HCT116 (cell line): ENCODE measurements at regions not wholly inside any gene's neighbourhood (a gene's known extent, or its start where the extent isn't known, plus 50 kb on each side); places are given as distances from the start of the nearest gene placed in this dataset.

ENCODE experiments used
- EZH2 ChIP-seq: fragments of 200-600 bp; sonication (generic); IDR thresholded peaks from 2 replicates; pipeline ENCODE4 v1.6.1; 2017; ENCODE audit warnings: antibody characterized with exemption, mixed run types
- POLR2A ChIP-seq: IDR thresholded peaks from 2 replicates; pipeline ENCODE4 v1.7.0; 2011; ENCODE audit warnings: borderline replicate concordance; ENCODE audit not compliant: insufficient read depth, insufficient read length; ENCODE audit errors: extremely low read depth
- POLR2AphosphoS5 ChIP-seq: IDR thresholded peaks from 2 replicates; pipeline ENCODE4 v1.6.1; 2011; ENCODE audit warnings: mild to moderate bottlenecking, low read depth, low read length, moderate library complexity
- TF ChIP-seq, protein P1 (sequence below), 3 experiments: fragments of 200-600 bp in 1 of 3; sonication (generic) in 1 of 3; IDR thresholded peaks in 2 of 3; conservative IDR thresholded peaks in 1 of 3; 2 replicates each; pipeline ENCODE4 v1.5.1; 2012 to 2017; ENCODE audit warnings: low read depth in 2 of 3, low read length in 2 of 3, antibody characterized with exemption in 1 of 3, borderline replicate concordance in 1 of 3, control low read depth in 1 of 3, mild to moderate bottlenecking in 1 of 3, mixed read lengths in 1 of 3, mixed run types in 1 of 3, moderate library complexity in 1 of 3; ENCODE audit not compliant: insufficient read depth in 1 of 3

GRCh38 chr6:26739811-26740210, 80.3 kb upstream of the ZNF322 start:
- TF ChIP-seq POLR2AphosphoS5 (no peak), EZH2 (no peak), POLR2A (no peak)
- TF ChIP-seq, protein P1, sequence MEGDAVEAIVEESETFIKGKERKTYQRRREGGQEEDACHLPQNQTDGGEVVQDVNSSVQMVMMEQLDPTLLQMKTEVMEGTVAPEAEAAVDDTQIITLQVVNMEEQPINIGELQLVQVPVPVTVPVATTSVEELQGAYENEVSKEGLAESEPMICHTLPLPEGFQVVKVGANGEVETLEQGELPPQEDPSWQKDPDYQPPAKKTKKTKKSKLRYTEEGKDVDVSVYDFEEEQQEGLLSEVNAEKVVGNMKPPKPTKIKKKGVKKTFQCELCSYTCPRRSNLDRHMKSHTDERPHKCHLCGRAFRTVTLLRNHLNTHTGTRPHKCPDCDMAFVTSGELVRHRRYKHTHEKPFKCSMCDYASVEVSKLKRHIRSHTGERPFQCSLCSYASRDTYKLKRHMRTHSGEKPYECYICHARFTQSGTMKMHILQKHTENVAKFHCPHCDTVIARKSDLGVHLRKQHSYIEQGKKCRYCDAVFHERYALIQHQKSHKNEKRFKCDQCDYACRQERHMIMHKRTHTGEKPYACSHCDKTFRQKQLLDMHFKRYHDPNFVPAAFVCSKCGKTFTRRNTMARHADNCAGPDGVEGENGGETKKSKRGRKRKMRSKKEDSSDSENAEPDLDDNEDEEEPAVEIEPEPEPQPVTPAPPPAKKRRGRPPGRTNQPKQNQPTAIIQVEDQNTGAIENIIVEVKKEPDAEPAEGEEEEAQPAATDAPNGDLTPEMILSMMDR (IDR thresholded peaks at IDR 0.05 in 2 of 3, conservative IDR thresholded peaks at IDR 0.05 in 1 of 3; ENCODE audit: borderline replicate concordance in 1 of 3, insufficient read depth in 1 of 3, low read depth in 2 of 3, low read length in 2 of 3), result no peak
